ENCODE measurements at regions not wholly inside any gene's neighbourhood (a gene's known extent, or its start where the extent isn't known, plus 50 kb on each side); places are given as distances from the start of the nearest gene placed in this dataset.
A peak's percentile ranks its signal among the peaks of the same experiment; 100 is the strongest.

DNA sequence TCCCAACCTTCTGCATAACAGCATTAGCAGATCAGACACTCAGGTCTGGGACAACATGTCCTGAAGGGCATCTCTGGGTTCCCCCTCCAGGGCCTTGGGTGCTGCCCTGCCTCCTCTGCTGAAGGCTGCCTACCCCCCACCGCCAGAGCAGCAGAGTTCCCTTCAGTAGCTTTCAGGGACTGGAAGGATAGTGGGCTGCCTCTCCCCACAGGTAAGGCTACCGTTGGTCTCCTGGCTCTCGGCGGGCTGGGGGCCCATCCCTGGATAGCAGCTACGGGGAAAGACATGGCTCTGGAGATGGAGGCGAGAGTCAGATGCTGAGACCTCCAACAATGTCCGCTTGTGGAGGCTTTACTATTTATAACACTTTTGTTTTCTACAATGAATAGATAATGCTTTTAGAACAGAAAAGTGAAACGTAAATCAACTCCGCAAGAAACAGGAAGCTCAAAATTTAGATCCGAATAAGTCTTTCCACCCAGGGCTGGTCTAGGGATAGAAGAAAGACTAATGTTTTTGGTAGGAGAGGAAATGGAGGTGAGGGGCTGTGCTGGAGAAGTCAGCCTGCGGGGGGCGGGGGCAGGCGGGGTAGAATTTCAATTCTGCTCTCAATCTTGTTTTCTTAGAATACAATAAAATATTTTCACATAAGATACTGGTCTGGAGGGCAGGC, 58.4 kb downstream of the ARL4C start:
- no peak for DNase-seq

DNA sequence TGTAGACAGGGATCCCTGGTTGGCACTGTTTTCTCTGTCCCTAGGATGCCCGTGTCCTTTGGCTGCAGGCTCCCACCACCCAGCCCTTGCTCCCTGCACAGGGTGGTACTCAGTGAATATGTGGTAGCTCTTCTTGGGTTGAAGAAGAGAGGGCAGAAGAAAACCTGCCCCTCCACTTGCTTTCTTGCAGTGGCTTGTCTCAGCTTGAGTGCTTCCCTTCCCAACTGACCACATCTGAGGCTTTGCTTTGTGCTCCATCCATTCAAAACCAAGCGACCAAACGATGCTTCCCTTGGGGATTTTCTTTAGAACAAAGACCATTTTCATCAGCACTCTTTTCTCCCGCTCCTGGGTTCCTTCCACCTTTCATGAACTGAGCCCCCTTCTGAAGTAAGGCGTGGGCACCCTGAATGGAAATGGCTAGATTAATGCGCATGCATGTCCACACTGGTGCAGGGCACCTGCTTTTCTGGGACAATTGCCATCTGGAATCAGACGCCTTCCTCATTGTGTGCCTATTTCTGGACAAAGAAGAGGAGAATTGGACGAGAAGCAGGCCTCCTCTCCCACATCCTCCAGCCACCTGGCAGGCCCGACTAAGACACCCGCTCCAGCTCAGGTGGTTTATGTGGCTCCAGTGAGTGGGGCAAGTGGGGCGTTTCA, 59.1 kb downstream of the ARL4C start:
- peak; percentile 93 for DNase-seq

DNA sequence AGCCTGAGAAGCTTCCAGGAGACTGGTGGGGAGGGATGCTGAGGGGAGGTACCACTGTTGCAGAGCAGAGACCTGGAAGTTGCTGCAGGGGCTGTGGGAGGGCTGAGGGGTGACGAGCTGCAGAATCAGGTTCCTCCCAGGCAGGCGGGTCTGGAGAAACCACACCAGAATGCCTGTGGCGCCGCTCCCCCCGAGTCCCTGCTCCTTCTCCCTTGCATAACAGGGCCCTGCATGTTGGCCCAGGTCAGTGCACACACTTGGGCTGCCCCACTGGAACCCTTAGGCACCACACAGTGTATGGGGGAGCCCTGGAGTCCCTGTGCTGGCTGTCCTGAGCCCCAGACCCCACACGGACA, 60.4 kb downstream of the ARL4C start:
- DNase-seq, result no peak

DNA sequence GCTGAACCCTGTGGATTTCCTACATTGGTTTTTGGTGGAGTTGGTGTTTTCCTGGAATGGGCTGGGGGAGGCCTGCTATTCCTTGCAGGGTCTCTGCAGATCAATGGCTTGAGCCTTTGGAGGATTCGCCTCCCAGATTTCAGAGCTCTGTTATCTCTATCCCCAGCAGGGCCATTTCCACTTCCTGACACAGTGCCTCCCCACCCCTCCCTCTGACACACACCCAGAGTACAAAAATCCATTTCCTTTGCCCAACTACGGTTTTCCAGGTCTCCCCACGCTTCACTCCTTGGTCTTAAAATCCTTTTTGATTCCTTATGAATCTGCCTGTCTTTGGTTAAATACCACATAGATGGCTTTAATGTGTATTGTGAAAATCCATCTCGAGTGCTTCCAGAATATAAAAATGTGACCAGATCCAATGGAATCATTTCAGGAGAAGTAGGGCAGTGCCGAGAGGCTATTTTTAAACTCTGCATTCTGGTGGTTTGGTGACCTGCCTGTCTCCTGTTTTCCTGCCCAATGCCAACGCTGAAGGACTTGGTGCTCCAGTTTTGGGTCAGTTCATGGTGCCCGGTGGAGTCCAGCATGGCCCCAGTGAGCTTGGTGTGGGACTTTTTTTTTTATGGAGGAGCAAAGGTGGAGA, 60.9 kb downstream of the ARL4C start:
- no peak for DNase-seq

DNA sequence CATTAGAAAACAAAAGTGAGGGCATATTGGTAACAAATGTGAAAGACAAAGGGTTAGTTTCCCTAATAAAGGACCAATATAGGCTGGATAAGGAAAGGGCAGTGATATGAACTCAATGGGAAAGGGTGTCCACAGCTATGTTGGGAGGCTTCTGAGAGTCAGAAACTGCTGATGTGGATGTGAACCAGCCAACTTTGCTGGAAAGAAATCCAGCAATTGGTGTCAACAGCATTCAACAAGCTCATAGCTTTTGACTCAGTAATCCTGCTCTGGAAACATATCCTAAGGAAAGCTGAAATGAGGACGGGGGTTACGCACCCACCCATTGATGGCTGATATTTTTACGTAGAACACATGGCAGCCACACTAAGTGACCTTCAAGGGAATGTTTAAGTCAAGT, 63.7 kb downstream of the ARL4C start:
- DNase-seq, result no peak

DNA sequence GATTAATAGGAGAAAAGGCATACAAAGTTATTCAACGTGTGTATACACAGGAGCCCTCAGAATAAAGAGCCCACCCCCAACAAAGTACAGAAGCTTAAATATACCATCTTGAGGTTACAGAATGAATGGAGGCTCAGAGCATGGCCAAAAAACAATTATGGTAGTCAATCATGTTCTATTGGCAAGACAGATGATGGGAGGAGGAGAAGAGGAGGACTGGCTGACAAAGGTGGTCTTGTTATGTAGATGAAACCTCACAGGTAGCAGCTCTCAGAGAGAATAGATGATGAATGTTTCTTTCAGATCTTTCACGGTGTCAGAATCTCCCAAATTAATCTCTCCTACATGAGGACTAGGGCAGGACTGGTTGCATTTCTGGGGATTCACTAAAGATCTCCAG, 66.0 kb downstream of the ARL4C start:
- DNase-seq, result no peak

DNA sequence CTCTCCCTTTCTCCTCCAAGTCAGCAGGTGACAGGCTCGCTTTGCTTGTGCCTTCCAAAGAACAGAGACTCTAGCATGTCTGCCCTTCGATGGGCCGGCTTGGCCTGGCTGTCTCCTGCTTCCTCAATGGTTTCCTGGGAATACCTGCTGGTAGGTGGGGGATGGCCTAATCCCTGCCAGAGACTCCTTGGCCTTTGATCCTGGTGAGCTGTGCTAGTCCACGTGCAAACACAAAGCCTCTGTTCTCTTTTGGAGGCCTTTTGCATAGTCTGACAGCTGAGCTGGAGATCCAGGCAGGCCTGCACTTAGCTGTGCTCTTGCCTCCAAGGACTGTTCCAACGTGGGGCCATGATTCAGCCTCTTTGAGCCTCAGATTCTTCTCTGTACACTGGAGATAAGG, 67.6 kb downstream of the ARL4C start:
- no peak for DNase-seq

DNA sequence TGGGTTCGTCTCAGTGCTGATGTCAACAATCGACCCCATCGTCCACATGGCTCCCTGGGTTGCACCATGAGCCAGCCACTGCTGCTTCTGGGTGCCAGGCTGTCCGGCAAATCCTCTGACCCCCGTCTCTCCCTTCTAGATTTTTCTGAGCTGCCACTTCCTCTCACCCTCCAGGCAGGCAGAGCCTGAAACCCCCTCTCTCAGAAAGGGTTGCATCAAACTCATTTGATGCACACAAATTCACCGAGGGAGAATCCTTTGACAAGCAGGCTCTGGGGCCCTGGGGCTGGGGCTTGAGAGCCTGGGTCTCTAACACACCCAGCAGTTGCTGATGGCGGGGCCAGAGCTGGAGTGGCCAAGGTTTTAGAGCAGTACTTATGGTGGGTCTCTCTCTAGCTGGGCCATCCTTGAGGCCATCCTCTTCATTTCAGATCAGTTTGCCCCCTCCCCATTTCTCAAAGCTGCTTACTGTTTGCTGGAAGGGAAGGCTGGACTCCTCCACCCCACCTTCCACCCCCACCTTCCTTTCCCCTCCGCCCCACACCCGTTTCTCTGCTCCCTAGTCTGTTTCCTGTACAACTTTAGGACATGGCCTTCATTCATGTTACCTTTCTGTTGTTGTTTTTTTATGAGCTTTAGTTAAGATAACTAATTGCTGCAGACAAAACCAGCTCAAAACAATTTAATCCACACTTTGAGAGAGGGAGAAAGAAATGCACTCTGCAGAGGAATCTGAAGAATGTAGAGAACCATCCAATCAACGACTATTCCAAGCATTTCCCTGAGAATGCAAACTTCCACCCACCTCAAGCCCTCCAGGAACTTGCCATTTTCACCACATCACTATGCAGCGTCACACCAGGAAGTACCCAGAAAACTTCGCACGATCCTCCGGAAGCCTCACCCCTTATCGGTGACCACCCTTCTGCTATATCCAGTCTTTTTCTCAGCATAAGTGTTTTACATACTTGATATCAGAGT, 69.5 kb downstream of the ARL4C start:
- DNase-seq, result no peak

DNA sequence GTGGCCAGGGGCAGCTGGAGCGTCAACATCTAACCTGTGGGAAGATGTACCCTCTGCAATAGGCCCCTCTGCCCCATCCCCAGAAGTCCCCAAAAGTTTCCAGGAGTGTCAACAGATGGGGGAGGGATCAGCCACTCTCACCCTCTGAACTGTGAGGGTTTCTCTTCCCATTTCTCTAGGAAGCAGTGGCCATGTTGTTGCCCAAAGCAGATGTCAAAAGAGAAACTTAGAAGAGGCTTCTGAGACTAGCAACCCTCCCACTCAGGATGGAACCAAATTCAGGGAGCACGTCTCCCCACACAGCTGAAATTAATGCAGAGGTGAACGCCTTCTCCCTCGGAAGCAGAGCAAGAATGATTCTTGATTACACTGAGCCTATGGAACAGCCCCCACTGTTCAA, 70.3 kb downstream of the ARL4C start:
- no peak for DNase-seq

DNA sequence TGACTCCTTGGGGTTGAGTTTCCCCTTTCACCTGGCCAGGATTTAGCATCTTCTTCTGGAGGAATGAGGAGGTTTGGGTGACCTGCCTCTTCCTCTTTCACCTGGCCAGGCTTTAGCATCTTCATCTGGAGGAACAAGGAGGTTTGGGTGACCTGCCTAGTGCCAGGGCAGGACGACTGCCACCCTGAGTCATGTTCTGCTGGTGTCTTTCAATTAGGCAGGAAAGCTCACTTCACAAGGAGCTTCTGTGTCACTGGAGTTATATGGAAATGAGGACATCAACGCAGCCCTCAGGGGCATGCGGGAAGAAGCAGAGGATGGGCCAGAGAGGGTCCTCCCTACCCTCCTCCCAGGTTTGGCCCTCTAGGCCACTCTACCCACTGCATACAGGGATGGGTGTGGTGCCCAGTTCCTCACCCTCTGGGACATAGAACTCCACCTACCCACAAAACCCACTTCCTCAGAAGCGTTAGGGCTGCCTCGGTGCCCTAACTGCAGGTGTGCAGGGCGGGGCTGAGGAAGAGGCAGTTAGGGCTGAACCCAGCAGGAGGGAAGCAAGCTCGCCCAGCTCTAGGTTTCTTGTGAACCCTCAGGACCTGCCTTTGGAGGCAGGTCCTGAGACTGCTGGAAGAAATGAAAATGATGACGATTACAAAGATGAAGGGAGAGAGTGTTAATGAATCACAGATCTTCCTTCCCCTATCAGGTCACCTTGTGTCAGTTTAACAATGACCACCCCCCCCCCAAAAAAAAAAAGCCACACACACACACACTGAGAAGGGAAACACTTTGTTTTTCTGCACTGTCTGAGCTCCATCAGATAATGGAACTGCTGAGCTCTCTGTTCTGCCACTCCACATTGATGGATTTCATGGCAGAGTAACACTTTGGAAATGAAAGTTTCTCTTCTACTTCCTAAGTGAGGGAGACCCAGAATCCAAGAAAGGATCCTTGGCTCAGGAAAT, 71.0 kb downstream of the ARL4C start:
- no peak for DNase-seq

DNA sequence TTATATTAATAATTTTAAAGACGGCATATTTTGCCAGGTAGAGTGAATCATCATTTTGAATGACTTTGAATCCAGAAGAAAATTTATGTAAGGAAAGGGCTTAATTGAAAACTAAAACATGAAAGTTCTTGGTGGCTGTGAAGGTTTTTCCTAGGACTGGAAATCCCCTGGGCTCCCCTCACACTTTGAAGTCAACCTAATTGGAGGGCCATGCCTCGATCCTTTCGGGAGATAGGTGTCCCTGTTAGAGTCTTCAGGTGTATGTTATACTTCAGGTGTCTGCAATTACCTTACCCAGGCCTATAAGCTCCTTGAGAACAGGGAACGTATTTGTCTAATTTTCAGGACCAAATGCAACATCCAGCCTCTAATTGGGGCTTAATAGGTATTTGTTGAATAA, 73.0 kb downstream of the ARL4C start:
- DNase-seq, result no peak

DNA sequence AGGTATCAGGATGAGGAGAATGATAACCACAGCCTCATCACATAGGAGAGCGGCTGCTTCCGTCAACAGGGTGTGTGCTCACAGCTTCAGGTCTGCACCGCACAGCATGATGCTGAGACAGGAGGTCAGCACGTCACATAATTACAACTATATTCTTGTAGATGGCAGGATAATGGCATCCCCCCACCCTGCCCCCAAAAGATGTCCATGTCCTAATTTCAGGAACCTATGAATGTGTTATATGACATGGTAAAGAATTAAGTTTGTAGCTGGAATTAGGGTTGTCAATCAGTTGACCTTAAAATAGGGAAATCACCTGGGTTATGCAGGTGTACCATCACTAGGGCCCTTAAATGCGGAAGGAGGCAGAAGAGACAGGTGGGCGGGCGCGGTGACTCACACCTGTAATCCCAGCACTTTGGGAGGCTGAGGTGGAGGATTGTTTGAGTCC, 73.9 kb downstream of the ARL4C start:
- no peak for DNase-seq

DNA sequence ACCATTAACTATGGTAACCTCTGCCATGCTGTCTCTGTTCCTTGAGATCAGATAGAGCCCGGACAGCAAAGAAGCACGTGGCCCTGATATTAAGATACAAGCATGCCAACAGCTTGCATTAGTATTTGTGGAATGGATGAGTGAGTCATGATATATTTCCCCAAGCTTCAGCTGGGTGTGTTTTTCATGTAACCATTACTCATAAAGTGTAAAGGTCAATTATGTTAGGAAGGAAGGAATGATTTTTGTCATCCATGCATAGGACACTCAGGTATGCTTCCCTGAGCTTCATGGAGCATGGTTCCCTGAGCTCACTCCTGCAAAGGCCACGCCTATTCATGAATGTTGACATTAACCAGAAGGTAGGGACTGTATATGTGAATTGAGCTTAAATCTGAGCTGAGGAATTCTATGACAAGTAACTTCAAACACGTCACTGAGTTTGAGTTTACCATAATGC, 74.6 kb downstream of the ARL4C start:
- DNase-seq, result no peak

DNA sequence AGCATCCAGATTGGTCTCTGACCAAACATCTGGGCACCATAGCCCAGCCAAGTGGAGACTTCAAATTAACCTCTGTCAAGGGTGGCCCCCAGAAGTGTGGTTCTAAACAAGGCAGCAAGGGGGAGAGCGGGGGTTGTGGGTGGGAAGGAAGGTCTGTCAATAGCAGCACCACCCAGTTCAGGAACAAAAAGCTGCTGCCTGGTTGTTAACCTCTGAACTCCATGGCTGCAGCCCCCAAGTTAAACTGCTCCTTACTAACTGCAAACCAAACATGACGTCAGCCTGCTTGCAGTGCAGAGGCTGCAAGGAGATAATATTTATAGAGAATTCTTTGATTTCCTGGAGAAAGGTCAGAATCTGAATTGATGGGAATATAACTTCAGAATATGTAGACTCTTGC, 76.5 kb downstream of the ARL4C start:
- DNase-seq, result no peak

DNA sequence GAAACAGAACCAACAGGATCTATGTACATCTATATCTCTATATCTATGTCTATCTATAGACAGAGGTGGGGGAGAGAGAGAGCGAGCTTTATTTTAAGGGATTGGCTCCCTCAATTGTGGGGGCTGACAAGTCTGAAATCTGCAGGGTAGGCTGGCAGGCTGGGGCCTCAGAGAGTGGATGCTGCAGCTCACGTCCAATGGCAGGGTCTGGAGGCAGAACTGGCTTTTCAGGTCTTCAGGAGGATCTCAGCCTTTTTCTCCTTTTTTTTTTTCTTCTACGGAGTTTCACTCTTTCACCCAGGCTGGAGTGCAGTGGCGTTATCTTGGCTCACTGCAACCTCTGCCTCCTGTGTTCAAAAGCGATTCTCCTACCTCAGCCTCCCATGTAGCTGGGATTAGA, 77.2 kb downstream of the ARL4C start:
- no peak for DNase-seq

DNA sequence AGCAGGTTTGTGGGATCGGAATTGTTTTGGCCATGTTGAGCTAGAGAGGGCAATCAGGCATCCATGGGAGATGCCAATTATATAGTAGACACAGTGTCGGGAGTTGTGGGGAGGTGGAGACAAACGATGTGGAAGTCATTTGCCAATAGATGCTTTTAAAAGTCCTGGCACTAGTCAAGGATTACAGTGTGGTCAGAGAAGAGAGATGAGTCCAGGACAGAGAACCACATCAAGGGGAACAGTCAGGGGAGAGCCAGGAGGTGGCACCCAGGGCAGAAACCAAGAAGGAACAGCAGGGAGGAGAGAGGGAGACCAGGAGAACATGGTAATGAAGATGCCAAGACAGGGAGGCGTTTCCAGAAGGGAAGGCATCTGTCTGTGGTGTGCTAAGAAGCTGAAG, 81.2 kb downstream of the ARL4C start:
- no peak for DNase-seq

DNA sequence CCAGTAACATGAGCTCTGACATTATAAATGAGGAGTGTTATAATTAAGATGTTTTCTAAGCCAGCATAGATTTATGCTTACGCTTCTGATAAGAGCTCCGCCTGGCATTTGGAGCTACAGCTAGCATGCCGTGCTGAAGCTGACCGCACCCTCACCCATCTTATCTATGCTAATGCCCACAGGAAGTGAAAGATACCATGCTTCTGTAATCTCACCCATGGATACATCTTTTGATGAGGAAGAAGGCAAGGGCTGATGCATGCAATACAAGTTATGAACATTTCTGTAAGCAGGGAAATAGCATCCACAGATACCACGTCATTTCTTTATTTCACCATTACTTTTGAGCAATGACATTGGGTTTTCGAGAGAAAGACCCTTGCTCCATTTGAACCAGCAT, 82.3 kb downstream of the ARL4C start:
- DNase-seq, result no peak

DNA sequence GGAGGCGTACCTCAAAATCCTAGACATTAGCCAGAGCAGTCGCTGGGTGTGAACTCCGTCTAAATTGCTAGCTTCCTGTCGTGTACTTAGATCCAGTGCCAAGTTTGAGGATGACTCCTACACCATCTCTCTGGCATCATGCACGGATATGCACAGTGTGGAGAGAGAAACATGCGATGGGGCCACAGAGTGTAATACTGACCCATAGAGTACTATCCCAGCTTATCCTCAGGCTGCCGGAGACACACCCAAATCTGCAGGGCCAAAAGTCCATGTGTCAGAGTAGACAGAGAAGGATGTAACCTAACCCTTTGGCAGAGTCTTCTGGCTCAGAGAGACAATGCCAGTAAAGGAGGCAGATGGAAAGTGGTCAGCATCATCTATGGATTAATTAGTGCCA, 84.2 kb downstream of the ARL4C start:
- DNase-seq, result no peak

DNA sequence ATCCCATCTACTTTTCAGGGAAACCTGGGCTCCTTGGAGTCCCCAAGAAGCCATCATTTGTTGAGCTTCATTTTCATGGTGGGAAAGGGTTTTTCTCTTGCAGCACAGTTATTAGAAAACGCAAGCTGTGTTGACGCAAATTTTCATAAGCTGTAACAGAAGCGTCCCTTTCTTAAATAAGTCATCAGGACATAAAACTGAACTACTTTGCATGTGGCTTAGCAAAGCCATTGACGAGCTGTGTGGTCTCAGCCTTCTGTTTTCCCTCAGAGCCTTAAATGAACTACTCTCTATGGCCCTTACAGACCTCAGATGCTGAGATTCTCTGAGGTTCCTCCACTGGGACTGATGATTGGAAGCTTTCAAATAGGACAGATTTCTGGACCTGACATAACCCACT, 85.1 kb downstream of the ARL4C start:
- DNase-seq, result no peak

DNA sequence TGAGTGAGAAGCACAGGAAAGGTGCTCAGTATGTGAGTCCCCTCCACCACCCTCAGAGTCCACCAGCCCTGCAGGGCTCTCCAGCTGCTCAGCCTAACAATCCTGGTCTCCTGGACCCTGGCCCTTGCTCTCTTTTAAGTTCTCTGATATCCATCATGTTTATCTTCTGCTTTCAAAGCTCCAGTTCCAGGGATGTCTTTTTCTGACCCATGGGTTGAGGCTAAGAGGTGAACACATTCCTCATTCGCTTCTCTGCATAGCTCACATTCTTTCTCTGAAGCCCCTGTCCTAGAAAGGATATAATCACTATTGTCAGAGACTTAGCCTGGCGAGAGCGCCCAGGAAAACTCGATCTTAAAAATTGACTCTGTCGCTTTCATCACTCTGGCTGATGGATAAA, 86.4 kb downstream of the ARL4C start:
- DNase-seq, result no peak

DNA sequence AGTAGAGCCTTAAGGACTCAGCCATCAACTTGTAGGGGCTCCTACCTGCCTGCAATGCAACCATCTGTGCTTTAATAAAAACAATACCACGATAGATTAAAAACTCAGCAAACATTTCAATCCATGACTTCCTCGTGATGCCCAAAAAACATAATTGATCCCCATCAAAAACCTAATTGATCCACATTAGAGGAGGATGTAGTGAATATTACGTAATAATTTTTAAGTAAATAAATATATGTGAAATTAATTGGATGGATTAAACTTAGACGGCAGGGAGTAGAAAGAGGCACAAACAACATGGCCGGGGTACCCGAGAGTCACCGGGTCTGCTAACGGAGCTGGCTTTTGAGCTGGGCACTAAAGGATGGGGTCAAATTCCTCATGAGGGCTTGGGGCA, 87.3 kb downstream of the ARL4C start:
- no peak for DNase-seq

DNA sequence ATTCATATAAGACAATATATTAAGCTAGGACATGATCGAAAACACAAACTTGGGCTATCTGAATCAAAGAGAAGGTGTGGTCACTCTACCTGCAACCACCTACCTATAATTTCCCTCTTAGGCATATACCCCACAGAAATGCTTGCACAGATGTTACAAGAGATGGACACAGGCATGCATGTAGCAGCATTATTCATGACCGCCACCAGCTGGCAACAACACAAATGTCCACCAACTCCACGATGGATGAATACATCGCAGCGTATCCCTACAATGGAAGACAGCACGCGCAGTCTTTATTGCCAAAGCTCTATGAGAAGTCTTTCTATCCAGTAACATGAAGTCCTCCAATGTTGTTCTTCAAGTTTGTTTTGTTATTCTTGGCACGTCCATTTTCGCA, 90.8 kb downstream of the ARL4C start:
- DNase-seq, result no peak

All from NCI-H2107 (cell line).